ENCODE measurements at regions not wholly inside any gene's neighbourhood (a gene's known extent, or its start where the extent isn't known, plus 50 kb on each side); places are given as distances from the start of the nearest gene placed in this dataset.

- no peak for TF ChIP-seq CTCF (IDR thresholded peaks at IDR 0.05)
- TF ChIP-seq POLR2A (IDR thresholded peaks at IDR 0.05) = no peak
Measured at GRCh38 chr4:136691607-136692006, 840.7 kb downstream of the PCDH18 start.
